HepG2 (cell line): ENCODE measurements at regions not wholly inside any gene's neighbourhood (a gene's known extent, or its start where the extent isn't known, plus 50 kb on each side); places are given as distances from the start of the nearest gene placed in this dataset.

Experiments
- AKNA ChIP-seq: sonication (generic); formaldehyde crosslinking; IDR thresholded peaks from 2 replicates; pipeline ENCODE4 v1.4.0; 2020; ENCODE audit warnings: missing genetic modification reagents, borderline replicate concordance
- BRD4 ChIP-seq: sonication (generic); formaldehyde crosslinking; IDR thresholded peaks from 2 replicates; pipeline ENCODE4 v1.4.0; 2020; ENCODE audit warnings: missing genetic modification reagents
- GMEB2 ChIP-seq: IDR thresholded peaks from 2 replicates; pipeline ENCODE4 v1.6.1; 2016; ENCODE audit warnings: missing biosample characterization, missing genetic modification reagents, low read depth
- KDM5A ChIP-seq: fragments of 200-600 bp; sonication (generic); IDR thresholded peaks from 2 replicates; pipeline ENCODE4 v1.7.0; 2018; ENCODE audit warnings: antibody characterized with exemption, mild to moderate bottlenecking, low read length, borderline replicate concordance
- NFAT5 ChIP-seq: sonication (generic); formaldehyde crosslinking; IDR thresholded peaks from 2 replicates; pipeline ENCODE4 v1.4.0; 2020; ENCODE audit warnings: missing genetic modification reagents
- RNF219 ChIP-seq: sonication (generic); formaldehyde crosslinking; IDR thresholded peaks from 2 replicates; pipeline ENCODE4 v1.5.0; 2020; ENCODE audit warnings: mild to moderate bottlenecking, missing genetic modification reagents
- SOX13 ChIP-seq, 3 experiments: fragments of 450-650 bp in 1 of 3; sonication (generic) in 1 of 3; formaldehyde crosslinking in 1 of 3; IDR thresholded peaks in 2 of 3; conservative IDR thresholded peaks in 1 of 3; 2 replicates each; pipeline versions ENCODE4 v1.5.0 to v1.6.1; 2016 to 2020; ENCODE audit warnings: antibody characterized with exemption in 1 of 3, mild to moderate bottlenecking in 1 of 3, missing compliant biosample characterization in 1 of 3, missing genetic modification reagents in 1 of 3, moderate library complexity in 1 of 3
- ZBTB8A ChIP-seq: sonication (generic); formaldehyde crosslinking; IDR thresholded peaks from 2 replicates; pipeline ENCODE4 v1.4.0; 2020; ENCODE audit warnings: mild to moderate bottlenecking, low read depth, missing genetic modification reagents, borderline replicate concordance
- ZFP36 ChIP-seq: fragments of 150-350 bp; IDR thresholded peaks from 2 replicates; pipeline ENCODE4 v1.6.1; 2018; ENCODE audit warnings: borderline replicate concordance, low read length, low read depth; ENCODE audit not compliant: partially characterized antibody
- ZFYVE20 ChIP-seq: sonication (generic); formaldehyde crosslinking; IDR thresholded peaks from 2 replicates; pipeline ENCODE4 v1.8.0; 2023; ENCODE audit warnings: low read depth, mild to moderate bottlenecking, moderate library complexity, missing genetic modification reagents, borderline replicate concordance

- TF ChIP-seq NFAT5 (no peak), GMEB2 (CRISPR knock-in tag) (no peak), BRD4 (no peak), ZFP36 (no peak), ZBTB8A (CRISPR knock-in tag) (no peak), AKNA (CRISPR knock-in tag) (no peak), ZFYVE20 (CRISPR knock-in tag) (no peak), KDM5A (no peak), RNF219 (no peak), SOX13 (IDR thresholded peaks at IDR 0.05) (no peak), SOX13 (CRISPR knock-in tag; conservative IDR thresholded peaks at IDR 0.05 in 1 of 2, IDR thresholded peaks at IDR 0.05 in 1 of 2) (no peak)
Observed at GRCh38 chr6:112770308-112770707, 423.2 kb downstream of the RFPL4B start (continued).
